GM19239 (cell line): ENCODE measurements at regions not wholly inside any gene's neighbourhood (a gene's known extent, or its start where the extent isn't known, plus 50 kb on each side); places are given as distances from the start of the nearest gene placed in this dataset.

Experiments
- DNase-seq: peaks from one replicate; pipeline ENCODE4 v3.0.0; 2011; ENCODE audit warnings: low spot score; ENCODE audit not compliant: insufficient read length
- FAIRE-seq: peaks from 2 replicates; lab custom pipeline; 2011; peaks lifted over from hg19 to GRCh38; lab: Jason Lieb, UNC

GRCh38 chr20:11550657-11551338 lies 366.9 kb upstream of the BTBD3 start:
- FAIRE-seq: no peak

GRCh38 chr20:11551479-11551878 lies 366.2 kb upstream of the BTBD3 start:
- no peak for FAIRE-seq
- no peak for DNase-seq

More at GRCh38 chr20:11550657-11551338, 366.9 kb upstream of the BTBD3 start:
- no peak for DNase-seq

- FAIRE-seq (no peak), DNase-seq (no peak)
These were observed 364.1 kb upstream of the BTBD3 start for GRCh38 chr20:11553603-11554002.

- no peak for DNase-seq
- FAIRE-seq: no peak
These were observed 362.2 kb upstream of the BTBD3 start for GRCh38 chr20:11555510-11555909.

- FAIRE-seq (no peak), DNase-seq (no peak)
These were observed 361.3 kb upstream of the BTBD3 start for GRCh38 chr20:11556410-11556809.

GRCh38 chr20:11564491-11564890 lies 353.2 kb upstream of the BTBD3 start:
- DNase-seq (no peak), FAIRE-seq (no peak)

GRCh38 chr20:11569163-11569562 lies 348.5 kb upstream of the BTBD3 start:
- DNase-seq (no peak), FAIRE-seq (no peak)

GRCh38 chr20:11573507-11573906 lies 344.2 kb upstream of the BTBD3 start:
- DNase-seq (no peak), FAIRE-seq (no peak)

- DNase-seq (no peak), FAIRE-seq (no peak)
These were observed 336.4 kb upstream of the BTBD3 start for GRCh38 chr20:11581271-11581670.

GRCh38 chr20:11582060-11582459 lies 335.6 kb upstream of the BTBD3 start:
- DNase-seq: no peak
- no peak for FAIRE-seq

GRCh38 chr20:11585752-11586352 lies 331.8 kb upstream of the BTBD3 start:
- DNase-seq: no peak
- no peak for FAIRE-seq

- FAIRE-seq (no peak), DNase-seq (no peak)
These were observed 328.8 kb upstream of the BTBD3 start for GRCh38 chr20:11588875-11589274.

- FAIRE-seq (no peak), DNase-seq (no peak)
These were observed 325.7 kb upstream of the BTBD3 start for GRCh38 chr20:11591965-11592364.

GRCh38 chr20:11604339-11604738 lies 313.4 kb upstream of the BTBD3 start:
- no peak for FAIRE-seq
- no peak for DNase-seq

GRCh38 chr20:11607047-11607446 lies 310.6 kb upstream of the BTBD3 start:
- DNase-seq: no peak
- no peak for FAIRE-seq

- FAIRE-seq (no peak), DNase-seq (no peak)
These were observed 309.0 kb upstream of the BTBD3 start for GRCh38 chr20:11608736-11609135.

- FAIRE-seq: no peak
- DNase-seq: no peak
These were observed 293.0 kb upstream of the BTBD3 start for GRCh38 chr20:11624704-11625103.

- FAIRE-seq (no peak), DNase-seq (no peak)
These were observed 291.1 kb upstream of the BTBD3 start for GRCh38 chr20:11626551-11626950.

GRCh38 chr20:11642866-11643265 lies 274.8 kb upstream of the BTBD3 start:
- FAIRE-seq: no peak

GRCh38 chr20:11646359-11646758 lies 271.3 kb upstream of the BTBD3 start:
- DNase-seq (no peak), FAIRE-seq (no peak)

More at GRCh38 chr20:11642866-11643265, 274.8 kb upstream of the BTBD3 start:
- no peak for DNase-seq

- DNase-seq: no peak
- FAIRE-seq: no peak
These were observed 267.1 kb upstream of the BTBD3 start for GRCh38 chr20:11650566-11650965.

GRCh38 chr20:11651138-11651537 lies 266.6 kb upstream of the BTBD3 start:
- DNase-seq (no peak), FAIRE-seq (no peak)
